ENCODE measurements at regions not wholly inside any gene's neighbourhood (a gene's known extent, or its start where the extent isn't known, plus 50 kb on each side); places are given as distances from the start of the nearest gene placed in this dataset.

DNA sequence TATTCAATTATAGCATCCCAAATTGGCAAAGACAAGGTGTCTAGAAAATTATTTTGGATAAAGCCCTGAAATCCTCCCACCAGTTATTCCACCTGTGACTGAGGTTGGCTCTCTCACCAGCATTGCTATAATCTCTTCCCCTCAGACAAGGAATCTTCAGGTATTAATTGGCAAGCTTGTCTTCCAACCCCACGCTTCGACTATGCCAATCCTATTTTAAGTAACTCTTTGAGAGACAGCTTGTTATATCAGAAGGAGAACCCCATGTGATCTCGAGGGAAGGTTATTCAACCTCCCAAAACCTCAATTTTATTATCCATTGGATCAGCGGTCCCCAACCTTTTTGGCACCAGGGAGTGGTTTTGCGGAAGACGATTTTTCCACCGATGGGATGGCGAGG lies 54.5 kb upstream of the NEDD4L start:
- 83% methylated on average over 8 of the region's 8 CpGs; no CpG with 5 or more reads in 1 of the 2 experiments for WGBS, 2 experiments (ENCODE audit: extremely low coverage in 1 of 2, insufficient coverage in 1 of 2, insufficient read length in 1 of 2, insufficient replicate concordance in 2 of 2, low coverage in 1 of 2, low lambda C conversion rate in 2 of 2, missing lambda C conversion rate in 1 of 2)
- Histone ChIP-seq H2AK5ac (ENCODE audit: low read depth, low read length) (no peak overlapping the region), H3K4me1 (replicated peaks in 1 of 4; ENCODE audit: control insufficient read depth in 3 of 4, insufficient read depth in 4 of 4, low read length in 3 of 4) (no peaks in the 10 kb centered on the region), H3K4me3 (ENCODE audit: extremely low read depth in 1 of 4, insufficient read depth in 2 of 4, low read depth in 3 of 4, low read length in 4 of 4) (no peak overlapping the region), H3K27ac (ENCODE audit: low read depth, low read length) (no peak overlapping the region), H3K36me3 (ENCODE audit: control insufficient read depth in 2 of 4, insufficient read depth in 4 of 4, low read length in 3 of 4) (no peaks in the 10 kb centered on the region), H2BK5ac (ENCODE audit: low read depth, low read length) (no peak overlapping the region), H4K20me1 (replicated peaks in 1 of 2; ENCODE audit: control insufficient read depth in 1 of 2, insufficient read depth in 2 of 2, low read length in 2 of 2) (no peaks in the 10 kb centered on the region), H4K8ac (ENCODE audit: extremely low read depth, insufficient read depth, low read length) (no peak overlapping the region), H3K79me1 (ENCODE audit: low read depth, low read length) (no peaks in the 10 kb centered on the region), H3K56ac (replicated peaks; ENCODE audit: insufficient read length, low read depth, low read length) (no peak overlapping the region), H3K23ac (ENCODE audit: insufficient read length) (no peak overlapping the region), H4K5ac (ENCODE audit: insufficient read length, low read depth, low read length) (no peak overlapping the region), H2BK20ac (ENCODE audit: low read length) (no peak overlapping the region), H3K4me2 (ENCODE audit: insufficient read depth in 1 of 2, low read depth in 2 of 2, low read length in 2 of 2) (no peak overlapping the region), H2BK120ac (replicated peaks; ENCODE audit: low read depth, low read length) (no peak overlapping the region), H2BK12ac (ENCODE audit: low read depth, low read length) (no peak overlapping the region), H3K23me2 (ENCODE audit: low read depth, low read length) (no peaks in the 10 kb centered on the region), H2BK15ac (ENCODE audit: low read length) (no peak overlapping the region), H2AFZ (ENCODE audit: low read length) (no peak overlapping the region), H3K9me3 (ENCODE audit: insufficient read depth in 2 of 2, low read depth in 1 of 2, low read length in 1 of 2) (no peaks in the 10 kb centered on the region), H3K9ac (replicated peaks in 1 of 4; ENCODE audit: extremely low read depth in 1 of 4, low read depth in 3 of 4, low read length in 3 of 4) (no peak overlapping the region), H3K18ac (ENCODE audit: extremely low read depth, low read length) (no peak overlapping the region), H3K79me2 (ENCODE audit: control insufficient read depth in 1 of 2, insufficient read depth in 2 of 2, low read length in 2 of 2) (no peaks in the 10 kb centered on the region), H4K91ac (replicated peaks; ENCODE audit: insufficient read length, low read length) (no peak overlapping the region), H3K4ac (replicated peaks; ENCODE audit: insufficient read length, low read depth, low read length) (no peak overlapping the region), H3K14ac (ENCODE audit: insufficient read length) (no peak overlapping the region), H3K27me3 (replicated peaks in 1 of 4; ENCODE audit: control insufficient read depth in 3 of 4, extremely low read depth in 1 of 4, insufficient read depth in 3 of 4, low read length in 3 of 4) (no peaks in the 10 kb centered on the region)
- ChIA-PET POLR2A (ENCODE audit: partially characterized antibody) (no interaction called here), CTCF (ENCODE audit: partially characterized antibody) (interaction anchor here (0.5 to 1.6 kb wide), 3 partner anchors 9 to 1578 kb away, joined by 3 to 5 read pairs (median 4); no protein-coding TSS in a partner anchor)
- TF ChIP-seq SIRT6 (IDR thresholded peaks at IDR 0.05; ENCODE audit: low read length) (no peak), HDAC6 (IDR thresholded peaks at IDR 0.05; ENCODE audit: low read depth, low read length) (no peak), TBP (IDR thresholded peaks at IDR 0.05; ENCODE audit: low read depth, low read length) (no peak), ZNF274 (IDR thresholded peaks at IDR 0.05; ENCODE audit: borderline replicate concordance, extremely low read depth, low read length) (no peak), SP4 (IDR thresholded peaks at IDR 0.05; ENCODE audit: low read length) (no peak), SP2 (IDR thresholded peaks at IDR 0.05; ENCODE audit: low read length) (no peak), KDM1A (IDR thresholded peaks at IDR 0.05; ENCODE audit: borderline replicate concordance, low read length) (no peak), POLR2AphosphoS5 (IDR thresholded peaks at IDR 0.05; ENCODE audit: low read depth, low read length) (no peak), POU5F1 (IDR thresholded peaks at IDR 0.05; ENCODE audit: low read depth, low read length) (no peak), CBX5 (IDR thresholded peaks at IDR 0.05; ENCODE audit: low read depth, low read length) (no peak), SIX5 (IDR thresholded peaks at IDR 0.05; ENCODE audit: low read depth, low read length) (no peak)
- FAIRE-seq (no peak), DNase-seq (ENCODE audit: low read depth in 1 of 2, low spot score in 2 of 2) (no peak)
